GM13976 (cell line): ENCODE measurements at regions not wholly inside any gene's neighbourhood (a gene's known extent, or its start where the extent isn't known, plus 50 kb on each side); places are given as distances from the start of the nearest gene placed in this dataset.

Source experiments
- DNase-seq: peaks from one replicate; pipeline ENCODE4 v3.0.0; 2012; ENCODE audit warnings: low spot score
- CTCF ChIP-seq: IDR thresholded peaks from 2 replicates; pipeline ENCODE4 v1.5.1; 2012; ENCODE audit warnings: borderline replicate concordance, mild to moderate bottlenecking; ENCODE audit not compliant: insufficient read depth; ENCODE audit errors: extremely low read depth, missing control alignments, control extremely low read depth
- in situ Hi-C: fragments of 300-500 bp; cut with MboI; formaldehyde crosslinking; loops from one replicate; pipeline ENCODE4 v1.12.0; 2022; ENCODE audit warnings: low sequenced_read_pairs, mixed read lengths, inconsistent platforms; ENCODE audit not compliant: unreplicated experiment

GRCh38 chr1:4924356-4924755, 269.9 kb downstream of the AJAP1 start:
- DNase-seq = no peak
- no peak for TF ChIP-seq CTCF
- in situ Hi-C loops = no loop called here

- DNase-seq = no peak
- in situ Hi-C loops = no loop called here
- TF ChIP-seq CTCF = no peak
Observed at GRCh38 chr1:4916610-4917009, 262.2 kb downstream of the AJAP1 start.

GRCh38 chr1:4915154-4915553, 260.7 kb downstream of the AJAP1 start:
- TF ChIP-seq CTCF = no peak

GRCh38 chr1:4908486-4908885, 254.1 kb downstream of the AJAP1 start:
- no peak for DNase-seq
- TF ChIP-seq CTCF = no peak
- in situ Hi-C loops = no loop called here

More at GRCh38 chr1:4915154-4915553, 260.7 kb downstream of the AJAP1 start:
- DNase-seq = no peak
- in situ Hi-C loops = no loop called here

- in situ Hi-C loops = no loop called here
- DNase-seq = no peak
- no peak for TF ChIP-seq CTCF
Observed at GRCh38 chr1:4894566-4894965, 240.2 kb downstream of the AJAP1 start.

GRCh38 chr1:4880626-4881025, 226.2 kb downstream of the AJAP1 start:
- no peak for TF ChIP-seq CTCF
- in situ Hi-C loops = no loop called here
- no peak for DNase-seq

- in situ Hi-C loops = no loop called here
- no peak for TF ChIP-seq CTCF
- DNase-seq = no peak
Observed at GRCh38 chr1:4877426-4877825, 223.0 kb downstream of the AJAP1 start.
